ENCODE measurements at regions not wholly inside any gene's neighbourhood (a gene's known extent, or its start where the extent isn't known, plus 50 kb on each side); places are given as distances from the start of the nearest gene placed in this dataset.
"Not testable (repeated sequence)": the region's sequence is repeated elsewhere in the genome, so short reads cannot be mapped to it uniquely, and the experiment has no call there.

DNA sequence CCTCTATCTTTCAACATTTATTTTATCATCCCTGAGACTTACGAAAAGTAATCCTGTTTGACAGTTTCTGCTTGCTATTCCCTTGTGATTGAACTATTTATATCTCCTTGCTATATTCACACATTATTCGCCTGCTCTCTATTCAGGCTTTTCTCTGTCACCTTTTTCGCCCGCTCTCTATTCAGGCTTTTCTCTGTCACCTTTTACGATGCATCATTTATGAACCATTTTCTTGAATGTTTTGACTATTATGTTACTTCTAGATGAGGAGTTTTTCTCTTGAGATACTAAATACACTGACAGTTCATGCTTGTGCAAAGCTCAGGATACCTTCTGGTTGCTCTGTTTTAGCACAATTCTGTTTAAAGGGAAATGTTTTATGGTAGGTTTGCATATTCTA, 143.3 kb upstream of the VSTM2A start:
- no peak for DNase-seq

DNA sequence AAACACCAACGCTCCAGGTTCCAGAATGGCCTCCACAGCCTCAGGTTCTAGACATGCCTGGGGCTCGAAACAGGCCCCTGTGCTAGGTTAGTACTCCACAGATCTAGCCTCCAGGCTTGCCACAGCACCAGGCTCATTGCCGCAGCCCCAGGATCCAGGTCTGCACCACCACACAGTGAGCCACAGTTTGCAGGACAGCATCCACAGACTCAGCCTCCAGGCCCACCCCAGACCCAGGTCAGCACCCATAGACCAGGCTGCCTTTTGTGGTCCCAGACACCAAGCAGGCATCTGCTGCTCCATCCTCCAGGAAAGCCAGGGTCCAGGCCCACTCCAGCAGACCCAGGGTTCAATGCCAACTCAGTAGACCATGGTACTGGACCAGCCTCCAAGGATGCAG, 132.3 kb upstream of the VSTM2A start:
- DNase-seq: no peak

DNA sequence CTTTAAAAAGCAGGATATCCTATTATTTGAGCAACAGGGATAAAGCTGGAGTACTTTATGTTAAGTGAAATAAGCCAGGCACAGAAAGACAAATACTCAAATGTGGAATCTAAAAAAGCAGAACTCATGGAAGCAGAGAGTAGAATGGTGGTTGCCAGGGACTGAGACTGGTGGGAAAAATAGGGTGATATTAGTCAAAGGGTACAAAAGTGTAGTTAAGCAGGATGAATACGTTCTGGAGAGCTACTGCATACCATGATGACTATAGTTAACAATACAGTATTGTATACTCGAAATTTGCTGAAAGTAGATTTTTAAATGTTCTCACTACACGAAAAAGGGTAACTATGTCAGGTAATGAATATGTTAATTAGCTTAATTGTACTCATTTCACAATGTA, 125.5 kb upstream of the VSTM2A start:
- no peak for DNase-seq

DNA sequence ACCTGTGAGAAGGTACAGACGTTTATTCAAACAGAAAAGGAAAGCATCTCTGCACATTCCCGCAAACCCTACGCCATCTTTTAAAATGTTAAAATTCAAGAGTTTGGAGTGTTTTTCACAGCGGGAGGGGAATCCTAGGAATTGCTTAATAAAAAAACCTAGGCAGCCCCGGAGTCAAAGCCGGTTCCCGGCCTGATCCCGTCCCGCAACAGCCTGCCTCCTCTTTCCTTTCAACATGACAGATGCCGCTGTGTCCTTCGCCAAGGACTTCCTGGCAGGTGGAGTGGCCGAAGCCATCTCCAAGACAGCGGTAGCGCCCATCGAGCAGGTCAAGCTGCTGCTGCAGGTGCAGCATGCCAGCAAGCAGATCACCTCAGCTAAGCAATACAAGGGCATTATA, 123.0 kb upstream of the VSTM2A start:
- DNase-seq: no peak

DNA sequence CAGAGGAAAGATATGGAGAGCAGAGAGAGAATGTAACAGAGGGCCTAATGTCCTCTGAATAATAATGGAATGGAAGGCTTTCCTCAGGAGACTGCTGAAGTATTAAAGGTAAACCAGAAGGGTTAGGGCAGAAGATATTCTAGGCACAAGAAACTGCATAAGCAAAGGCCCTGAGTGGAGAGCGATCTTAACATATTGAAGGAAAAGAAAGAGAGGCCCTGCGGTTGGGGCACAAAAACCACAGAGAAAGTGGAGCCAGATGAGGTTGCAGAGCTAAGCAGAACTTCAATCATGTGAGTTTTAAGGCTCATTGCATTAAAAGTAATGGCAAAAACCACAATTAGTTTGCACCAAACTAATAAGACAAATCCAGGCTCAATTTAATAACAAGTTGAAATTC, 115.8 kb upstream of the VSTM2A start:
- DNase-seq: no peak

DNA sequence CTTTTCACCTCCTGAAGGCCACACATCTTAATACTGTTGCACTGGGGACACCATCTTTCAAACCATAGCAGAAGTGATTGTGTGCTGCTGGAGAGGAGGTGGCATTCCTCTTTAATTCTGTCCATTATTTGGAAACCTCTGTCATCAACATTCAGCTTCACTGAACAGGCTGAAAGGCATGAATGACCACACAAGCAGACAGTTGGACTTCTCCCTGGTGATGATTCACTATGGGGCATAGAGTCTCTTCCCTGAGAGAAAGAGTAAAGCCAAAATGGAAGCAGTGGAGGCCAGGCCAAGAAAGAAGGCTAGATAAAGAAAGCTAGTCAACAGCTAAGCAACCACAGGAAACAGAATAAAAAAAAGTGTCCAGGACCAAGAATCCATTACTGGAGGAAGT, 113.1 kb upstream of the VSTM2A start:
- no peak for DNase-seq

DNA sequence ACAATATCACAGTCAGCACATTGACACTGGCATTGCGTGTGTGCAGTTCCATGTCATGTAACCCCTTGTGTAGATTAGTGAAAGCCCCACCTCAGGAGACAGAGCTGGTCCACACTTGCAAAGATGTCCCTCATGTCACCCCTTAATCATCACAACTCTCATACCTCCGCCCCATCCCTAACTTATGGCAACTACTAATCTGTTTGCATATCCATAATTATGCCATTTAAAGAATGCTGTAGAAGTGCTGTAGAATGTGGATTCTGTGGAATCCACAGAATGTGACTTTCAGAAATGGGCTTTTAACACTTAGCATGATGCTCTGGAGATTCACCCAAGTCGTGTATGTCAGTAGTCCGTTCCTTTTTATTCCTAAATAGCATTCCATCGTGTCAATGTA, 102.8 kb upstream of the VSTM2A start:
- DNase-seq: no peak

DNA sequence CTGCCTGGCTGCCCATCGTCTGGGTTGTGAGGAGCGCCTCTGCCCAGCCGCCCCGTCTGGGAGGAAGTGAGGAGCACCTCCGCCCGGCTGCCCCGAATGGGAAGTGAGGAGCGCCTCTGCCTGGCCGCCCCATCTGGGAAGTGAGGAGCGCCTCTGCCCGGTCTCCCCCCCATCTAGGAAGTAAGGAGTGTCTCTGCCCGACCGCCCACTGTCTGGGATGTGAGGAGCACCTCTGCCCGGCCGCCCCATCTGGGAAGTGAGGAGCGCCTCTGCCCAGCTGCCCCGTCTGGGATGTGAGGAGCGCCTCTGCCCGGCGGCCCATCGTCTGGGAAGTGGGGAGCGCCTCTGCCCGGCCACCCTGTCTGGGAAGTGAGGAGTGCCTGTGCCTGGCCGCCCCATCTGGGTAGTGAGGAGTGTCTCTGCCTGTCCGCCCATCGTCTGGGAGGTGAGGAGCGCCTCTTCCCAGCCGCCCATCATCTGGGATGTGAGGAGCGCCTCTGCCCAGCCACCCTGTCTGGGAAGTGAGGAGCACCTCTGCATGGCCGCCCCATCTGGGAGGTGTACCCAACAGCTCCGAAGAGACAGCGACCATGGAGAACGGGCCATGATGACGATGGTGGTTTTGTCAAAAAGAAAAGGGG, 98.0 kb upstream of the VSTM2A start:
- not testable (repeated sequence) for DNase-seq

DNA sequence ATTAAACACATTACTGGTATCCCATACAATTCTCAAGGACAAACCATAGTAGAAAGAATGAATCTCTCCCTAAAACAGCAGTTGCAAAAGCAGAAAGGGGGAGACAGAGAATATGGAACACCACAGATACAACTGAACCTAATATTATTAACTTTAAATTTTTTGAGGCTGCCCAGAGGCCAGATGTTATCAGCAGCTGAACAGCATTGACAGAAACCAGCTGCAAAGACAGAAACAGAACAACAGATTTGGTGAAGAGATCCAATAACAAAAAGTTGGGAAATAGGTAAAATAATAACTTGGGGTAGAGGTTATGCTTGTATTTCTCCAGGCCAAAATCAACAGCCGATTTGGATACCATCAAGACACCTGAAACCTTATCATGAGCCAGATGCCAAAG, 89.0 kb upstream of the VSTM2A start:
- not testable (repeated sequence) for DNase-seq

DNA sequence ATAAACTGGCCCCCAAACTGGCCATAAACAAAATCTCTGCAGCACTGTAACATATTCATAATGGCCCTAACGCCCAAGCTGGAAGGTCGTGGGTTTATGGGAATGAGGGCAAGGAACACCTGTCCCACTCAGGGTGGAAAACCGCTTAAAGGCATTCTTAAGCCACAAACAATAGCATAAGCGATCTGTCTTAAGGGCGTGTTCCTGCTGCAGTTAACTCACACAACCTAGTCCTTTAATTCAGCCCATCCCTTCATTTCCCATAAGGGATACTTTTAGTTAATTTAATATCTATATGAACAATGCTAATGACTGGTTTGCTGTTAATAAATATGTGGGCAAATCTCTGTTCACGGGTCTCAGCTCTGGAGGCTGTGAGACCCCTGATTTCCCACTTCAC, 87.5 kb upstream of the VSTM2A start:
- not testable (repeated sequence) for DNase-seq

DNA sequence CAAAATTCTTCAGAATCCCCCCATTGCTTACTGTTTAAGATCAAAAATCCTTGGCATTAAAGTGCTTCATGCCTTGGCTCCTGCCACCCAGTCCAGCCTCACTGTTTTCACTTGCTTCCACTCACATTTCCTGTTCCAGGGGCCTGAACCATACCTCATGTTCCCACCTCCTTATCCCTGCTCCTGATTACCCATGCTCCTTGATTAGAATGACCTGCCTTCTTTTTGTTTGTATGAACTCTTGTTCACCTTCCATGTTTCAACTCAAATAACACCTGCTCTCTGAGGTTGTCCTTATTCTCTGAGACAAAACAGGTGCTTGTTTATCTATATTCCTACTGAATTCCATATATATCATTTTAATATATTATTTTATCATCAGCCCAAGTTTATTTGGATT, 77.1 kb upstream of the VSTM2A start:
- DNase-seq: no peak

DNA sequence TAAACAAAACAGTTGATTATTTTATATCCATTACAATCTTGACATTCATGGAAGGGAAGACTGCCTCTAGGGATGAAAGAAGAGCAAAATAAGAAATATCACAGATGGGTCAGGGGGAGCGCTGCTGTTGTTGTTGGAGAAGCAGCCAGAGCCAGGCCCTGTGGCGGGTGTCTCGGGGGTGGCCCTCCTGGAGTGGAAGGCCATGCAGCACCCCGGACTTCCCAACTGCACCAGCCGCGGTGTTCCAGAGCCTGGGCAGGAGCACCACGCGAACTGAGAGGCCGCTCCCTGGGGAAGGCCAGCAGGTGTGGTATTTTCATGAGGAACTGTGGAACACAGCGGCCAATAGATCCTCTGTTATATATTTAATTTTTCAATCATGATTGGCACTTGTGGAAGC, 72.4 kb upstream of the VSTM2A start:
- no peak for DNase-seq

DNA sequence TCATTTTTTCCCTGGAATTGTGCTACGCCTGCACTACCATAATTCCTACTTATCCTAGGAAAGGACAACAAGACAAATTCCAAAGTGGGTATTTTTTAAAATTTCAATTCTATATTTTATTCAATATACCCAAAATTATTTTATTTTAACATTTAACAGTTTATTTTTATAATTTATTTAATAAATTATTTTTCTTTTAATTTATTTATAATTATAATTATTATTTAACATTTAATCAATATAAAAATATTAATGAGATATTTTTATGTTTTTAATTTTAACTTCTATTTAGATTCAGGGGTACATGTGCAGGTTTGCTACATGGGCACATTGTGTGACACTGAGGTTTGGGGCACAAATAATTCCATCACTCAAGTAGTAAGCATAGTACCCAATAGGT, 65.6 kb upstream of the VSTM2A start:
- no peak for DNase-seq

DNA sequence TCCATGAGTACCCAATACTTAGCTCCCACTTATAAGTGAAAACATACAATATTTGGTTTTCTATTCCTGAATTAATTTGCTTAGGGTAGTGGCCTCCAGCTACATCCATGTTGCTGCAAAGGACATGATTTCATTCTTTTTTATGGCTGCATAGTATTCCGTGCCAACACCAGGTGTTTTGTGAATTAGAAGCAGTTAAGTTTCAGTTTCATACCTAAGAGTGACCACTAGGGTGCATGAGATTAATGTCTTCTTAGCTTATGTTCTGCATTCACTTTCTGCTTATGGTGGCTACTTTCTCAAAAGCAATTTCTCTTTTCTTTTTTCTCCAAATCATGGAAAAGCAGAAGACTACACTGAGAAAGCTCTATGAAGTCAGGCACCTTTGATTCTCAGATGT, 65.1 kb upstream of the VSTM2A start:
- no peak for DNase-seq

DNA sequence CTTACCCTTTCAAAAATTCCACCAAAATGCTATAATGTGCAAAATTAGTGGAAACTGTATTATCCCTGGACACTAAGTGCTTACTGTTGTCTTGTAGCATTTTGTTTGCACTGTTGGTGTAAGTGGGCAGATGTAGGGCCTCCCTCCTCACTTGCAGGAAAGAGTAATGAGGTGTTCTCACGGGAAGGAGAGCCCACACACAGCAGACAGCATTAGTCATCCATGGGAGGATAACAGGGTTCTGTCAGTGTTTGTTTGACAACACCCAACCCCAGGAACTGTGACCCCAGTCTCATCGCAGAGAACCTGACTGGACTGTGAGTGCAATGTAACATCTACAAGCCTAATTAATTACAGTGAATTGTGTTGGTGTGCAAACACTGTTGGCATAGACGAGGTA, 58.7 kb upstream of the VSTM2A start:
- no peak for DNase-seq

DNA sequence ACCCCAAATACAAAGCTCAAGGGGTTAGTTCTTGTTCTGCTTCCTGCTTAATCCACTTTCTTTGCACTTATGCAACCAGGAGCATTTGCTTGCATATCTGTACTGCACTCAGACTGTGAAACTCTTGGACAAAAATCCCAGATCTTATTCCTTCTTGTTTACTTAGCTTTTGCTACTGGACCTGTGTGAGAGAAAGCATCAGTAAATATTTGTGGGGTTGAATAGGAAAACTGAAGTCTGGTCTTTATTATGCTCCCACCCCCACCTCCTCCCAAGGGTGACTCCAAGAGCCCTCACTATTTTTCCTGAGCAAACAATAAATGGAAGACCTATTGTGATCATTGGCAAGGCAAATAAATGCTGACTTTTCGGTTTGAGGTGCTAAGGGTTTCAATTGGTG, 57.1 kb upstream of the VSTM2A start:
- DNase-seq: no peak
